ENCODE measurements at regions not wholly inside any gene's neighbourhood (a gene's known extent, or its start where the extent isn't known, plus 50 kb on each side); places are given as distances from the start of the nearest gene placed in this dataset.

DNA sequence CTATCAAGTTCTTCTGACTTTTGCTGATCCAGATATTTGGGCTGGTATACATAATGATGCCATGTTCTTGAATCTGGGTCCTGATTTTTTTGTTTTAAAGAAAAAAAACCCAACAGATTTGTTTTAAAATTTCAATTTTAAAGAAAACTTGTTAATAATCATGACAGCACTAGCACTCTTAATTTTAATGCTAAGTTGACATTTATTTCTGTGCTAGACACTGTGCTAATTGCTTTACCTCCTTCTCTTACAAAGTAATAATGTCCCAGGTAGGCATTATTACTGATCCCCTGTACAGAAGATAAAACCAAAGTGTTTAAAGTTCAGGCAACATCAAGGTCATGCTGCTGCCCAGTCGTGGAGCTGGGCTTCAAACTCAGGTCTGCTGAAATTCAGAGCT, 101.9 kb downstream of the ZNF608 start:
- DNase-seq = no peak

GRCh38 chr5:124644138-124644537, 102.3 kb downstream of the ZNF608 start:
- no peak for DNase-seq

GRCh38 chr5:124643336-124643735, 103.1 kb downstream of the ZNF608 start:
- DNase-seq = no peak

- no peak for DNase-seq
Observed at GRCh38 chr5:124642151-124642550, 104.3 kb downstream of the ZNF608 start.

DNA sequence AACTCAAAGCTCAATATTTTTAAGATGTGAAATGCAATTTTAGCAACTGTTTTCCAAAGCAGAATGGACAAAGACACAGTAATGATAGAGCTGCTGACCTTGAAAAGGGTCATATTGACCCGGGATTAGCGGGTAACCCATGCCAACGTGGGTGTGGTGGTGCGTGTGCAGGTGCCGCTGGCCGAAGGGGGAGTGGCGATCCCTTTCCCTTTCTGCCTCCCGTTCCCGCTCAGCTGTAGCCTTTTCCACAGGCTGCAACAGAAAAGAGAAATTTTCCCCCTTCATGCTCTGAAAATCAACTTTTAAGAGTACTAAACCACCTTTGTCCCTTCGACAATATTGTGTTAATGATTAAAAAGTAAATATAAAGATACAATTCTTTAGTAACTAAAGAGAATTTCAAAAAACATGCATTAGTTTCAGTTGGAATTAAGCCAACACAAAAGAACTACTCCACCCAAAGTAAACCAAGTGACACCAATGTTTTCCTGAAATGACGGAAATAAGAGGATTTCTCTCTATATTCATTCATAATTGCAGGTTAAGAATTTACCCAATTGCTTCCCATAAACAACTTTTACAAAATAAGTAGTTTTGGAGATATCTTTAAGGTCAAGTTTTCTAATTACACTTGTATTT, 105.2 kb downstream of the ZNF608 start:
- DNase-seq = no peak

GRCh38 chr5:124639095-124639665, 107.3 kb downstream of the ZNF608 start:
- DNase-seq = no peak

GRCh38 chr5:124637011-124637410, 109.4 kb downstream of the ZNF608 start:
- no peak for DNase-seq

DNA sequence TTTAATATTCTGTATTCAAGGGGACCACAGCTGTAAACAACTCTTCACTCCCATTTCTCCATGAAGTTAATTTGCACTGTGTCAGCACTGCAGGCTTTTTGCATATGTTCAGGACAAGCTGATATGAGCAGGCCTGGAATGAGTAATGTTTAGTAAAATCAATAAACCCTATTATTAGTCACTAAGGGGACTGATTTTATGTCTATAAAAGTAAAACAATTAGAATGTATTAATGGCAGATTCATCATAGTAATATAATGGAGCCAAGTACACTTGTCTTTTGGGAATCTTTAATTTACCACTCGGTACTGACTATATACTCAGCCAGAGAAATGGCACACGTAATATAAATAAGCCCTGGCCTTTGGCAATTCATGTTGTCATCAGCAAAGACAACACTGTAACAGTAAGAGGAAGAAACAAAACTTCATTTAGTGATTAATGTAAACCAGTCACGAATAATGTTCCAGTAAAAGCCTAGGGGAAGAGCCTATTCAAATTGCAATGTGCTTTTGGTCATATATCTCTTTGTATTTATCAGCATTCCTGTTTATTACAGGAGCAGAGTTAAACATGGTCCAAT, 111.6 kb downstream of the ZNF608 start:
- no peak for DNase-seq

GRCh38 chr5:124634228-124634739, 112.2 kb downstream of the ZNF608 start:
- no peak for DNase-seq

DNA sequence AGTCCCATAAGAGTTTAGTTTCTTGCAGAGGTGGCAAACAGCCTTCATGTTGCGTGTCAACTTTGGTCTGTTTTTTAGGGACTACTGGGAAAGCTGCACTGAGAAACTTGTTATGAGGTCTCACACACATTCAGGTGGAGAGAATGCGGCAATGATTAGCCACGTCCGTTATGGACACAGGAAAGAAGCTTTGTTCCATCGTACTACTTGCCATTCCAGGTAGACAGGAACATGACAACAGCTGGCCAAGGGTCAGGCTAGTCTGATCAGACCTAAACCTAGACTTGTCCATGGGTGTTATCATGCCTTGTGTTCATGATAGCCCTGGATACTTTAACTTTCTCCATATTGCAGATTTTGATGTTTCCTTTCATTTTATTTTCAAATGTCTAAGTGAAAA, 113.2 kb downstream of the ZNF608 start:
- DNase-seq = no peak

- no peak for DNase-seq
Observed at GRCh38 chr5:124631874-124632550, 114.4 kb downstream of the ZNF608 start.

DNA sequence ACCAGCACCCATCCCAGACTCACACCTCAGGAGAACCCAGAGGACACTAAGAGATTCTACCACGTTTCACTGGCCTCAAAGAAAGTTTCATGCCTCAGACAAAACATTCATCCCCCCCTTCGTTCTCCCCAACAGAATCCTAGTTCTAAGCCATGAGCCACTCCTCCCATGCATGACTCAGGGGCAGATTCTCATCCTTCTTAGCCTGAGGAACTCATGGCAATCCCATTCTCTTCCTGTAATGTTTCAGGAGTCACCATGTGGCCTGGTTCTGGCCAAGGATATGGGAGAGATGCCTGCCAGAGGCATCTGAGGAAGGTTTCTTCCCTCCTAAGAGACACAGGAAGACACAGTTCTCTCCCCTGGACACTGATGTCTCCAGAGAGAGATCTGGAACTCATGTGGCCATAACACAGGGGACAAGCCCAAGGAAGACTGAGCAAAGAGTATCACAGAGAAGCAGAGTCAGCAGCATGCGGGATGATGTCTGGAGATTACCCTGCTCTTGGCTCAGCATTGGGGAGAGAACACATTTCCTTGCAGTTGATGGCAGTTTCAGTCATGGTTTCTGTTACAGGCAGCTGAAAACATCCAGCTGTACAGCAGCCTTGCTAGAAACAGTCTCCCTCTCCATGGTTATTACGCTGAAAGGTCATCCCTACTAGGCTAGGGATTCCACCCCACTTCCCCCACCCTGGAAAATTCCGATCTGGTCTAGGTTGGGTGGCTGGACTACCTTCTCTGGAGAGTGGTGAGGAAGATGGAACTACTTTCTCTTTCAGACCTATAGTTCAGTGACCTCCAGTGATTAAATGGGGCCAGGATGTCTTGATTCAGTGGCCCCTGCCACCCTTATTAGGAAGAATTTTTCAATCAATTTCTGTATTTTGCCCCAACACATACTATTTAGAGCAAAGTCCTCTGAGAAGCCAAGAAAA, 115.4 kb downstream of the ZNF608 start:
- no peak for DNase-seq

DNA sequence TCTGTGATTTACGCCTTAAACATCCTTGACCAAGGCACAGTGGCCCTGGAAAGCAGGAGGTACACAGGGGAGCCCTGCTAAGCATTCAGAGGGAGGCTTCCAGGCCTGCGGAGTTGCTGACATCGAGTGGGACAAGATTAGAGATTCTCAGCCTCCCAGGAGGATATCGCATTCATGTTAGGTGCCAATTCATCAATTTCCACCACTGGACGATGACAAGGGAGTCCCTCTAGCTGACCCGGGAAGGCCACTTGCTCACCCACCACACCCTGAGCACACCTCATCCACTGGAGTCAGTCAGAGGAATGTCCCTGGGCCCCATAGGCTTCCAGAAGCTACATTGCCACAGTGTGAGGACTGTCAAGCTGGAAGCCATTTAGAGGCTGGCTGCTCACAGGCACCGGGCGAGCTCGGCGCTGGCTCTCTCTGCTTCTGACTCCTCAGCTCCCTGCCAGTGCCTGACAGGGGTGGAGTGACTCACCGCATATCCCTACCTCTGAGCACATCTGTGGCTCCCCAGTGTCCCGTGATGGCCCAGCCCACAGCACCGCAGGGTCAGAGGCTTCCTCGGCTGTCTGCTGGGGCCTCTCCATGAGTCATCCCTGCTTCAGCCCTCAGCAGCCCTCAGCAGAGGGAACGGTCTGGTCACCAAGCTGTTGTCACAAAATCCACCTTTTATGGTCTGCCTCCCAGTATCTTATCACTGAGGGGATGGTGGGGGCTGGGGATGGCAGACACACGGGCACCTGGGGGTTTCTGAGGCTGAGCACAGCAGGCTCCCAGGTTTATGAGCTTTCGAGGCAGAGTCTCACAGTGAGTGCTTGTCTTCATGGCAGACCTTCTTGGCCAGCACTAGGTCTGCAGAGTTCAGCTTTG, 117.5 kb downstream of the ZNF608 start:
- no peak for DNase-seq

DNA sequence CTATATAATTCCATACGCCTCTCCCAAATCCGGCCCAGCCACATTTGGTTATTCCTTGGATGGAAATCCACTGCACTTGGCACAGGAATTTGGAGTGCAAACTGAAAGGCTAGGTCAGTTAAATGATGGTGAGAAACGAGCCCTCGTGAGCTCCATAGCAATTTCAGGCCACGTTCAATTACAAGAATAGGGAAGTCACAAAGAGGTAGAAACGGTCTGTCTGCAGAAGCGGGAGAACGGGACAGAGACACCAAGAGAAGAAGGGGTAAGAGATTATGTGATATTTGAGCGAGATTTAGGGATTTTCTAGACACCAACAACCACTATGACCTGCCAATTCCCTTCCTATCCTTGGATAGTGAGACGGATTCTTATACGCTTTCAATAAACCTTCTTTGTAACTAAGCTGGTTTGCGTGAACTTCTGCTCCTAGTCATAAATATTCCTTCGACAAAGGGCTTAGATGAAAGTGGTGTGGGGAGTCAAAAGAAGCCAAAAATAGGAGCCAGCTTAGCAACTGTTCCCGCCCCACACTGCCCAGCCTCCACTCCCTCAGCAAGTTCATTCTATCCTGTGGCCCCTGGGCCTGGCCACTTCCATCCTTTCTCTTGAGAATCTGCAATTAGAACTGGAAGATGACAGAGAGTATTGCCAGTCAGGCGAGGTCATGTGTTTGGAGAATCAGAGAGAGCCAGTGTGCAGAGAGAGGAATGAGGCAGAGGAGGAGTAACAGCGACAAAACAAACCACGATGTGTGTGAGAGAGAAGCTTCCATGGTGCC, 118.4 kb downstream of the ZNF608 start:
- no peak for DNase-seq

- no peak for DNase-seq
Observed at GRCh38 chr5:124626053-124626452, 120.4 kb downstream of the ZNF608 start.

DNA sequence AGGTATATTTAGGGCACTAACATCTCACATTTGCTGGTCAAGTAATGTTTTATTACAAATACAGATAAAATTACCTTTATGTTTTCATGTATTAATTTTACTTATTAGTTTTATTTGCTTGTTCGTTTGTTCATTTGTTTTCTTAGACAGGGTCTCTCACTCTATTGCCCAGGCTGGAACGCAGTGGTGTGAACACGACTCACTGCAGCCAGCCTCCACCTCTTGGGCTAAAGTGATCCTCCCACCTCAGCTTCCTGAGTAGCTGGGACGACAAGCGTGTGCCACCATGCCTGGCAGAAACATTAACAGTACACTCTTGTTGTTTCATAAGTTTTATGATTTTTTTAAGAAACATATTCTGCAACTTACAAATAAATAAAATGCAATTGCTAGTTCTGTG, 123.2 kb downstream of the ZNF608 start:
- DNase-seq = no peak

- no peak for DNase-seq
Observed at GRCh38 chr5:124622851-124623250, 123.6 kb downstream of the ZNF608 start.

DNA sequence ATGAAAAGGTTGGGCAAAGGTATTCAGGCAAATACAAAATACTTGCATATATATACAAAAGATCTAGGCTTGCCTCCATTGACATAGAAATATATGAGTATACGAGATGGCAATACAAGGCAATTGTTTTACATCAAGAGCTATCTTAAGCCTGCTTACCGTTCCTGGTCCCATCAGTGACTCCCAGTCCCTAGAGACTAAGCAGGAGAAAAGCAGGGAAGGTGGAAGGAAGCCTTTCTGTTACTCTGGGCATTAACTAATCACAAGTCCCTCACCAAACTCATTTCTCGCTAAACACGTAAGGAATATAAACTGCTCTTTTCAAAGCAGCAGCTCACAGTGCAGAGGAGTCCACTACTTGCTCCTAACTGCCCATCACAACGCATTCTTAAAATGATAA, 125.2 kb downstream of the ZNF608 start:
- DNase-seq = no peak

DNA sequence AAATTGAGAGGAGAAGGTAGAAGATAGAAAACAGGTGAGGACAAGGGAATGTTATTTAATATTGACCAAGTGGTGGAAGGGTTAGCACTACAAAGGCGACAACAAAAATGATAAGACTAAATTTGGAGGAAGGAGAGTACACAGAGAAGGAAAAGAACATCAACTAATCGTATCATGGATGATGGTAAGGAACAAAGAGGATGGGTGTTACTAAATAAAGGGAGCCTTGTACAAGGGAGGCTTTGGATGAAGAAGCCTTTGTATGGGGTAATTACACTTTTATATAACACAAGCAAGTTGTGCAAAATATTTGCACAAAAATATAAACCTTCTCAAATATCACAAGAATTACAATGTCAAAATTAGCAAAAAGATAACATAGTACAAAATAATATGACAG, 125.7 kb downstream of the ZNF608 start:
- no peak for DNase-seq

GRCh38 chr5:124619121-124619520, 127.3 kb downstream of the ZNF608 start:
- DNase-seq = no peak

DNA sequence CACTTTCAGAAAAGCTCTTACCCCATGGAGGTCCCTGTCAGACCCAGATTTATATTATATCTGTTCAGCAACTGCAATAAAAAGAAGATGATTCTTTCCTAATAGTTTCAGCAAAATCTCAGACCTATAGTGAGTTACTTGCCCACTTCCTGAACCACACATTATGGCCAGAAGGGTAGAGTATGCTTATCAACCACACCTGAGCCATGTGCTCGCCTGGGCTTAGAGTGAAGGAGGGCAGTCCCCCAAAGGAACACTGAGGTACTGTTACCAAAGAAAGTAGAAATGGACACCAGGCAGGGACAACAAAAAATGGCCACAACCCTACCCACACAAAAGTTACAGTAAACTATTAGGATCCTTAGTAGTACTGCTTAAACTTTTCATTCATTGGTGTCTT, 128.7 kb downstream of the ZNF608 start:
- DNase-seq = no peak

Data from NCI-H345 (cell line).